Karpas-422 (cell line): ENCODE measurements at regions not wholly inside any gene's neighbourhood (a gene's known extent, or its start where the extent isn't known, plus 50 kb on each side); places are given as distances from the start of the nearest gene placed in this dataset.

Experiments used
- DNase-seq: peaks from one replicate; pipeline ENCODE4 v3.0.0-alpha.2; 2015
- H2AFZ ChIP-seq: fragments of 200-600 bp; sonication (generic); 2 replicates; pipeline ENCODE4 v1.6.1; 2014; ENCODE audit warnings: antibody characterized with exemption, low read length, mixed read lengths
- H3K27ac ChIP-seq: fragments of 200-600 bp; sonication (generic); 2 replicates; pipeline ENCODE4 v1.5.1; 2014; ENCODE audit warnings: mild to moderate bottlenecking, low read length, moderate library complexity
- H3K27me3 ChIP-seq: fragments of 200-600 bp; sonication (generic); 2 replicates; pipeline ENCODE4 v1.6.1; 2014; ENCODE audit warnings: low read length, mixed read lengths
- H3K36me3 ChIP-seq: fragments of 200-600 bp; sonication (generic); 2 replicates; pipeline ENCODE4 v1.6.1; 2014; ENCODE audit warnings: low read length, mixed read lengths; ENCODE audit not compliant: insufficient read depth
- H3K4me1 ChIP-seq: fragments of 200-600 bp; sonication (generic); 2 replicates; pipeline ENCODE4 v1.6.1; 2014; ENCODE audit warnings: mild to moderate bottlenecking, low read length, mixed read lengths
- H3K4me2 ChIP-seq: fragments of 200-600 bp; sonication (generic); 2 replicates; pipeline ENCODE4 v1.6.1; 2014; ENCODE audit warnings: low read length, low read depth, mild to moderate bottlenecking; ENCODE audit not compliant: poor library complexity, severe bottlenecking
- H3K4me3 ChIP-seq: fragments of 200-600 bp; sonication (generic); 2 replicates; pipeline ENCODE4 v1.5.1; 2014; ENCODE audit warnings: mild to moderate bottlenecking, antibody characterized with exemption, low read length, mixed read lengths
- H3K79me2 ChIP-seq: fragments of 200-600 bp; sonication (generic); 2 replicates; pipeline ENCODE4 v1.6.1; 2014; ENCODE audit warnings: mild to moderate bottlenecking, low read length, mixed read lengths
- H3K9ac ChIP-seq: fragments of 200-600 bp; sonication (generic); 2 replicates; pipeline ENCODE4 v1.6.0; 2014; ENCODE audit warnings: low read length
- H3K9me2 ChIP-seq: fragments of 200-600 bp; sonication (generic), shearing (Covaris generic); replicated peaks from 2 replicates; pipeline ENCODE4 v1.6.0; 2014; ENCODE audit warnings: mild to moderate bottlenecking, low read length, moderate library complexity; ENCODE audit not compliant: insufficient read depth
- H3K9me3 ChIP-seq: fragments of 300-700, 200-600 bp; sonication (generic); 2 replicates; pipeline ENCODE4 v1.6.1; 2014; ENCODE audit warnings: low read length, mixed read lengths
- H4K20me1 ChIP-seq: fragments of 200-600 bp; sonication (generic); 2 replicates; pipeline ENCODE4 v1.6.1; 2014; ENCODE audit warnings: mild to moderate bottlenecking, antibody characterized with exemption, low read length, low read depth; ENCODE audit not compliant: insufficient read depth

- H3K4me1 ChIP-seq, result no peaks in the 10 kb centered on the region
- no peaks in the 10 kb centered on the region for H4K20me1 ChIP-seq
- H3K36me3 ChIP-seq, result no peaks in the 10 kb centered on the region
- no peaks in the 10 kb centered on the region for H3K9me2 ChIP-seq
- no peak overlapping the region for H3K27ac ChIP-seq
- H3K27me3 ChIP-seq, result no peaks in the 10 kb centered on the region
- H3K4me3 ChIP-seq, result no peak overlapping the region
- H3K9ac ChIP-seq, result no peak overlapping the region
- no peaks in the 10 kb centered on the region for H3K9me3 ChIP-seq
- DNase-seq, result no peak
- H3K4me2 ChIP-seq, result no peak overlapping the region
- H2AFZ ChIP-seq, result no peak overlapping the region
- H3K79me2 ChIP-seq, result no peaks in the 10 kb centered on the region
Measured at GRCh38 chr18:8516371-8517250, 92.6 kb upstream of the RAB12 start.

- Histone ChIP-seq H3K4me1 (no peaks in the 10 kb centered on the region), H3K9me3 (no peaks in the 10 kb centered on the region), H3K27me3 (no peaks in the 10 kb centered on the region), H3K36me3 (no peaks in the 10 kb centered on the region), H3K27ac (no peak overlapping the region), H3K9ac (no peak overlapping the region), H3K4me2 (no peak overlapping the region), H3K4me3 (no peak overlapping the region), H4K20me1 (no peaks in the 10 kb centered on the region), H3K9me2 (no peaks in the 10 kb centered on the region), H3K79me2 (no peaks in the 10 kb centered on the region), H2AFZ (no peak overlapping the region)
- DNase-seq, result no peak
Measured at GRCh38 chr18:8517276-8517675, 92.0 kb upstream of the RAB12 start.

- DNase-seq, result no peak
- H3K9ac ChIP-seq, result no peak overlapping the region
Measured at GRCh38 chr18:8519102-8519501, 90.1 kb upstream of the RAB12 start.

GRCh38 chr18:8520266-8520665 lies 89.0 kb upstream of the RAB12 start:
- Histone ChIP-seq H3K79me2 (no peaks in the 10 kb centered on the region), H4K20me1 (no peaks in the 10 kb centered on the region), H3K4me3 (no peak overlapping the region), H3K9me3 (no peaks in the 10 kb centered on the region), H3K9me2 (no peaks in the 10 kb centered on the region), H3K4me1 (no peaks in the 10 kb centered on the region), H3K9ac (no peak overlapping the region), H2AFZ (no peak overlapping the region), H3K36me3 (no peaks in the 10 kb centered on the region), H3K27ac (no peak overlapping the region), H3K4me2 (no peak overlapping the region), H3K27me3 (no peaks in the 10 kb centered on the region)
- DNase-seq, result no peak

More at GRCh38 chr18:8519102-8519501, 90.1 kb upstream of the RAB12 start:
- no peaks in the 10 kb centered on the region for H4K20me1 ChIP-seq
- no peak overlapping the region for H3K4me2 ChIP-seq
- no peaks in the 10 kb centered on the region for H3K4me1 ChIP-seq
- H3K27me3 ChIP-seq, result no peaks in the 10 kb centered on the region
- no peak overlapping the region for H2AFZ ChIP-seq
- no peaks in the 10 kb centered on the region for H3K9me3 ChIP-seq
- H3K27ac ChIP-seq, result no peak overlapping the region
- no peaks in the 10 kb centered on the region for H3K9me2 ChIP-seq
- no peak overlapping the region for H3K4me3 ChIP-seq
- H3K79me2 ChIP-seq, result no peaks in the 10 kb centered on the region
- H3K36me3 ChIP-seq, result no peaks in the 10 kb centered on the region

- H3K4me3 ChIP-seq, result no peak overlapping the region
- H3K4me2 ChIP-seq, result no peak overlapping the region
- no peaks in the 10 kb centered on the region for H3K4me1 ChIP-seq
- H2AFZ ChIP-seq, result no peak overlapping the region
- H3K36me3 ChIP-seq, result no peaks in the 10 kb centered on the region
- H3K79me2 ChIP-seq, result no peaks in the 10 kb centered on the region
- H4K20me1 ChIP-seq, result no peaks in the 10 kb centered on the region
- DNase-seq, result no peak
- H3K27ac ChIP-seq, result no peak overlapping the region
- H3K27me3 ChIP-seq, result no peaks in the 10 kb centered on the region
- no peak overlapping the region for H3K9ac ChIP-seq
- H3K9me2 ChIP-seq, result no peaks in the 10 kb centered on the region
- no peaks in the 10 kb centered on the region for H3K9me3 ChIP-seq
Measured at GRCh38 chr18:8522756-8523155, 86.5 kb upstream of the RAB12 start.

GRCh38 chr18:8525692-8526091 lies 83.5 kb upstream of the RAB12 start:
- no peaks in the 10 kb centered on the region for H3K9me2 ChIP-seq
- no peak overlapping the region for H3K4me2 ChIP-seq
- H3K27me3 ChIP-seq, result no peaks in the 10 kb centered on the region
- H3K9ac ChIP-seq, result no peak overlapping the region
- DNase-seq, result no peak
- no peak overlapping the region for H3K27ac ChIP-seq
- no peaks in the 10 kb centered on the region for H4K20me1 ChIP-seq
- H3K4me3 ChIP-seq, result no peak overlapping the region
- no peak overlapping the region for H2AFZ ChIP-seq
- H3K9me3 ChIP-seq, result no peaks in the 10 kb centered on the region
- no peaks in the 10 kb centered on the region for H3K4me1 ChIP-seq
- no peaks in the 10 kb centered on the region for H3K79me2 ChIP-seq
- H3K36me3 ChIP-seq, result no peaks in the 10 kb centered on the region

GRCh38 chr18:8526332-8526731 lies 82.9 kb upstream of the RAB12 start:
- no peaks in the 10 kb centered on the region for H3K9me2 ChIP-seq
- no peaks in the 10 kb centered on the region for H3K36me3 ChIP-seq
- H3K4me3 ChIP-seq, result no peak overlapping the region
- no peak overlapping the region for H3K27ac ChIP-seq
- H3K4me1 ChIP-seq, result no peaks in the 10 kb centered on the region
- no peaks in the 10 kb centered on the region for H3K79me2 ChIP-seq
- no peaks in the 10 kb centered on the region for H3K27me3 ChIP-seq
- no peak overlapping the region for H3K4me2 ChIP-seq
- DNase-seq, result no peak
- no peaks in the 10 kb centered on the region for H4K20me1 ChIP-seq
- no peaks in the 10 kb centered on the region; the same call in 1 of the 2 replicates for H3K9me3 ChIP-seq
- no peak overlapping the region for H2AFZ ChIP-seq
- H3K9ac ChIP-seq, result no peak overlapping the region

- Histone ChIP-seq H3K4me2 (no peak overlapping the region), H3K79me2 (no peaks in the 10 kb centered on the region), H3K27ac (no peak overlapping the region), H3K4me3 (no peak overlapping the region), H3K9ac (no peak overlapping the region), H3K9me3 (no peaks in the 10 kb centered on the region; the same call in 1 of the 2 replicates), H4K20me1 (no peaks in the 10 kb centered on the region), H3K9me2 (no peaks in the 10 kb centered on the region), H3K27me3 (no peaks in the 10 kb centered on the region), H2AFZ (no peak overlapping the region), H3K36me3 (no peaks in the 10 kb centered on the region), H3K4me1 (no peaks in the 10 kb centered on the region)
- no peak for DNase-seq
Measured at GRCh38 chr18:8529609-8530008, 79.6 kb upstream of the RAB12 start.
